PC-9 (cell line): ENCODE measurements at regions not wholly inside any gene's neighbourhood (a gene's known extent, or its start where the extent isn't known, plus 50 kb on each side); places are given as distances from the start of the nearest gene placed in this dataset.

Source experiments
- BruUV-seq: library from RNA; stranded (reverse); fragments of 400-500 nt; replicated peaks from 2 replicates; lab custom pipeline; 2021; lab: Mats Ljungman, UMichigan
- CTCF ChIA-PET: fragments of 300-600 bp; sonication (Branson Sonifier 250); formaldehyde crosslinking; loops from one replicate; lab custom pipeline; 2022; ENCODE audit warnings: antibody characterized with exemption; lab: Charles Lee
- POLR2A ChIA-PET: fragments of 300-600 bp; sonication (Branson Sonifier 250); formaldehyde crosslinking; loops from one replicate; lab custom pipeline; 2022; ENCODE audit warnings: antibody characterized with exemption; ENCODE audit not compliant: unreplicated experiment; lab: Charles Lee
- DNase-seq, 2 experiments: peaks; one replicate each; pipeline versions ENCODE4 v3.0.0 to v3.0.0-alpha.2; 2015 to 2022; ENCODE audit warnings: mixed read lengths in 1 of 2
- H2AFZ ChIP-seq: fragments of 200-600 bp; sonication (generic); 2 replicates; pipeline ENCODE4 v1.8.1; 2017; ENCODE audit warnings: antibody characterized with exemption
- H3F3A ChIP-seq: fragments of 200-600 bp; sonication (generic); 2 replicates; pipeline ENCODE4 v1.8.1; 2017; ENCODE audit warnings: antibody characterized with exemption, mild to moderate bottlenecking, low read depth; ENCODE audit not compliant: insufficient read depth
- H3K27ac ChIP-seq: fragments of 200-600 bp; sonication (generic); 2 replicates; pipeline ENCODE4 v1.6.1; 2016; ENCODE audit warnings: mixed run types
- H3K27me3 ChIP-seq: fragments of 200-600 bp; sonication (generic); 2 replicates; pipeline ENCODE4 v1.6.1; 2016; ENCODE audit warnings: low read depth, mixed run types; ENCODE audit not compliant: insufficient read depth
- H3K36me3 ChIP-seq: fragments of 200-600 bp; sonication (generic); 2 replicates; pipeline ENCODE4 v1.6.1; 2016; ENCODE audit warnings: low read depth, mixed run types
- H3K4me1 ChIP-seq: fragments of 200-600 bp; sonication (generic); replicated peaks from 2 replicates; pipeline ENCODE4 v1.6.1; 2016; ENCODE audit warnings: mixed run types; ENCODE audit not compliant: insufficient read depth
- H3K4me2 ChIP-seq: fragments of 200-600 bp; sonication (generic); 2 replicates; pipeline ENCODE4 v1.6.1; 2017; ENCODE audit warnings: mixed run types
- H3K4me3 ChIP-seq: fragments of 200-600 bp; sonication (generic); 2 replicates; pipeline ENCODE4 v1.6.1; 2016; ENCODE audit warnings: mixed run types
- H3K79me2 ChIP-seq: fragments of 200-600 bp; sonication (generic); 2 replicates; pipeline ENCODE4 v1.6.1; 2017; ENCODE audit warnings: low read depth, mixed run types
- H3K9me2 ChIP-seq: fragments of 200-600 bp; sonication (generic); 2 replicates; pipeline ENCODE4 v1.8.1; 2017; ENCODE audit warnings: mild to moderate bottlenecking; ENCODE audit not compliant: insufficient read depth
- H3K9me3 ChIP-seq: fragments of 200-600 bp; sonication (generic); 2 replicates; pipeline ENCODE4 v1.8.1; 2016; ENCODE audit warnings: low read depth; ENCODE audit not compliant: insufficient read depth
- H4K20me1 ChIP-seq: fragments of 200-600 bp; sonication (generic); 2 replicates; pipeline ENCODE4 v1.8.1; 2017; ENCODE audit not compliant: insufficient read depth
- EZH2 ChIP-seq: fragments of 200-600 bp; sonication (generic); IDR thresholded peaks from 2 replicates; pipeline ENCODE4 v1.8.0; 2017; ENCODE audit warnings: antibody characterized with exemption, low read depth
- intact Hi-C: fragments of 100-400 bp; cut with micrococcal nuclease; formaldehyde crosslinking; loops from one replicate; pipeline ENCODE4 v1.10.0; 2022; ENCODE audit not compliant: unreplicated experiment
- TF ChIP-seq, protein P1 (sequence below): fragments of 200-600 bp; sonication (generic); conservative IDR thresholded peaks from 2 replicates; pipeline ENCODE4 v1.6.1; 2017; ENCODE audit warnings: mixed run types, antibody characterized with exemption, mild to moderate bottlenecking, moderate library complexity

DNA sequence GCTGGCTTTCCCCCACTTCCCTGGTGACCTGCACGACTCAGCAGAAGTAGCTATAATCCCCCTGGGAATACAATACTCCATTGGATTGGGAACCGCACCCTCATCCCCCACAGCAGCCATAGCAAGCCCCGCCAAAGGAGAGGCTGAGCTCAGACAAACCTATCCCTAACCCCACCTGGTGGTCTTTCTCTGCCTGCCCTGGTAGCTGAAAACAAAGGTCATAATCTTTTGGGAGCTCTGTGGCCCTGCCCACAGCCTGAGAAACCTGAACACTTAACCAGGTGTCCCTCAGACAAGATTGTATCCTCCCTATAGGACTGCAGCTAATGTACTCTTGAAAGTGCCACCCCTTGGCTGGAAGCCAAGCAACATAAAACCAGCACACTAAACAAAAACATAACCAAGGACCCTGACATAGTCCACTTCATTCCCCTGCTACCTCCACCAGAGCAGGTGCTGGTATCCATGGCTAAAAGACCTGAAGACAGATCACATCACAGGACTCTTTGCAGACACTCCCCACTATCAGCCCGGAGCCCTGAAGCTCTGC is 71.6 kb upstream of the RUNX1 start:
- ChIA-PET POLR2A (no interaction called here), CTCF (no interaction called here)
- Histone ChIP-seq H3K27ac (no peak overlapping the region), H3F3A (no peaks in the 10 kb centered on the region), H3K27me3 (no peaks in the 10 kb centered on the region), H3K4me2 (no peak overlapping the region), H3K79me2 (no peaks in the 10 kb centered on the region), H2AFZ (no peak overlapping the region), H3K9me3 (no peaks in the 10 kb centered on the region; the same call in 1 of the 2 replicates), H4K20me1 (no peaks in the 10 kb centered on the region), H3K9me2 (no peaks in the 10 kb centered on the region), H3K4me1 (no peaks in the 10 kb centered on the region), H3K4me3 (no peak overlapping the region), H3K36me3 (no peaks in the 10 kb centered on the region)
- no peak for TF ChIP-seq EZH2
- TF ChIP-seq, protein P1, sequence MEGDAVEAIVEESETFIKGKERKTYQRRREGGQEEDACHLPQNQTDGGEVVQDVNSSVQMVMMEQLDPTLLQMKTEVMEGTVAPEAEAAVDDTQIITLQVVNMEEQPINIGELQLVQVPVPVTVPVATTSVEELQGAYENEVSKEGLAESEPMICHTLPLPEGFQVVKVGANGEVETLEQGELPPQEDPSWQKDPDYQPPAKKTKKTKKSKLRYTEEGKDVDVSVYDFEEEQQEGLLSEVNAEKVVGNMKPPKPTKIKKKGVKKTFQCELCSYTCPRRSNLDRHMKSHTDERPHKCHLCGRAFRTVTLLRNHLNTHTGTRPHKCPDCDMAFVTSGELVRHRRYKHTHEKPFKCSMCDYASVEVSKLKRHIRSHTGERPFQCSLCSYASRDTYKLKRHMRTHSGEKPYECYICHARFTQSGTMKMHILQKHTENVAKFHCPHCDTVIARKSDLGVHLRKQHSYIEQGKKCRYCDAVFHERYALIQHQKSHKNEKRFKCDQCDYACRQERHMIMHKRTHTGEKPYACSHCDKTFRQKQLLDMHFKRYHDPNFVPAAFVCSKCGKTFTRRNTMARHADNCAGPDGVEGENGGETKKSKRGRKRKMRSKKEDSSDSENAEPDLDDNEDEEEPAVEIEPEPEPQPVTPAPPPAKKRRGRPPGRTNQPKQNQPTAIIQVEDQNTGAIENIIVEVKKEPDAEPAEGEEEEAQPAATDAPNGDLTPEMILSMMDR: no peak
- BruUV-seq: no TSS peak
- no peak for DNase-seq
- intact Hi-C loops: no loop called here

DNA sequence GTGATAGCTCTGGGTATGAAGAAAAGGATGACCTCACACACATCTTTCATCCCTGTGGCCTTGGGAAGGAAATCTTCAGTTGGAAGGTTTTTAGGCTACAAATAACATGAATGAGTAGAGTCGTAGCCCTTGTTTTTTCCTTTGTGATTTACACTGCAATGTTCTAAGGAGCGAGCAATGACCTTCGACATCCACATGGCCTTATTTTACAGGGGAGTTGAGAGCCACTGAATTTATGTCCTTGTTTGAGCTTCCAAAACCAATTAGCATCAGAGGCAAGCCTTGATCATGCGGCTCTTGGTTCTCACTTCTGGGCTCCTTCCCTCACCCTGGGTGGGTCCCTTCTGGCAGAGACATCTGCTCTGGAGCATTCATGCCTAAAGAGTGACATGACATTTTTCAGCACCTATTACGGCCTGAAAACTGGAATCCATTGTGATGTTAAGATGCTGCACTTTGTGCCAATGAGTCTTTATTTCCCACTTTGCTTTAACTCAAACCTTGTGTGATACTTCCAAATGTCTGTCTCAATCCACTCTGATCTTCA is 70.5 kb upstream of the RUNX1 start:
- Histone ChIP-seq H3K4me1 (no peaks in the 10 kb centered on the region), H3K27ac (no peak overlapping the region), H3F3A (no peaks in the 10 kb centered on the region), H3K79me2 (no peaks in the 10 kb centered on the region), H3K4me3 (no peak overlapping the region), H3K36me3 (no peaks in the 10 kb centered on the region), H2AFZ (no peak overlapping the region), H3K27me3 (no peaks in the 10 kb centered on the region), H3K4me2 (no peak overlapping the region), H3K9me3 (no peaks in the 10 kb centered on the region), H4K20me1 (no peaks in the 10 kb centered on the region), H3K9me2 (no peaks in the 10 kb centered on the region)
- intact Hi-C loops: no loop called here
- ChIA-PET CTCF (no interaction called here), POLR2A (no interaction called here)
- no peak for DNase-seq
- TF ChIP-seq EZH2: no peak
- TF ChIP-seq, protein P1: no peak
- BruUV-seq: no TSS peak

DNA sequence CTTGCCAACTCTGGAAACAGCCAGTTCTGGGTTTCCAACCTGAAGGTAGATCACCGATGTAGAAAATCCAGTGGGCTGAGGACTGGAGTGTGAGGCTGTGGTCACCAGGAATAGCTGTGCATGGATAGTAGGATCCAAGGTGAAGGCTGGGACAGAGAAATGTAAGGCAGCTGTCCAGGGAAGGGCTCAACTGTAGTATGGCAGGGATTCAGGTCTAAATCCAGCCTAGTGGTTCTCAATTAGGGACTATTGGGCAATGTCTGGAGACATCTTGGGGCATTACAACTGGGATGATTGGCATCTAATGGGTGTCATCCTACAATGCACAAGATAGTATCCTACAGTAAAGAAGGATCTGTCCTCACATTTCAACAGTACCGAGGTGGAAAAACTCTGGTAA is 67.7 kb upstream of the RUNX1 start:
- CTCF ChIA-PET: no interaction called here
- Histone ChIP-seq H4K20me1 (no peaks in the 10 kb centered on the region), H3K27ac (no peak overlapping the region), H2AFZ (no peak overlapping the region), H3F3A (no peaks in the 10 kb centered on the region), H3K4me3 (no peak overlapping the region), H3K4me1 (peaks cover 6% of the 10 kb centered on the region; the same call in 1 of the 2 replicates), H3K9me2 (no peaks in the 10 kb centered on the region), H3K4me2 (no peak overlapping the region), H3K27me3 (no peaks in the 10 kb centered on the region), H3K9me3 (no peaks in the 10 kb centered on the region), H3K36me3 (no peaks in the 10 kb centered on the region), H3K79me2 (no peaks in the 10 kb centered on the region)
- BruUV-seq: no TSS peak
- POLR2A ChIA-PET: no interaction called here
- TF ChIP-seq EZH2: no peak
- TF ChIP-seq, protein P1: no peak
- intact Hi-C loops: no loop called here
- DNase-seq: no peak
